ENCODE measurements at regions not wholly inside any gene's neighbourhood (a gene's known extent, or its start where the extent isn't known, plus 50 kb on each side); places are given as distances from the start of the nearest gene placed in this dataset.
"Not testable (repeated sequence)": the region's sequence is repeated elsewhere in the genome, so short reads cannot be mapped to it uniquely, and the experiment has no call there.

DNA sequence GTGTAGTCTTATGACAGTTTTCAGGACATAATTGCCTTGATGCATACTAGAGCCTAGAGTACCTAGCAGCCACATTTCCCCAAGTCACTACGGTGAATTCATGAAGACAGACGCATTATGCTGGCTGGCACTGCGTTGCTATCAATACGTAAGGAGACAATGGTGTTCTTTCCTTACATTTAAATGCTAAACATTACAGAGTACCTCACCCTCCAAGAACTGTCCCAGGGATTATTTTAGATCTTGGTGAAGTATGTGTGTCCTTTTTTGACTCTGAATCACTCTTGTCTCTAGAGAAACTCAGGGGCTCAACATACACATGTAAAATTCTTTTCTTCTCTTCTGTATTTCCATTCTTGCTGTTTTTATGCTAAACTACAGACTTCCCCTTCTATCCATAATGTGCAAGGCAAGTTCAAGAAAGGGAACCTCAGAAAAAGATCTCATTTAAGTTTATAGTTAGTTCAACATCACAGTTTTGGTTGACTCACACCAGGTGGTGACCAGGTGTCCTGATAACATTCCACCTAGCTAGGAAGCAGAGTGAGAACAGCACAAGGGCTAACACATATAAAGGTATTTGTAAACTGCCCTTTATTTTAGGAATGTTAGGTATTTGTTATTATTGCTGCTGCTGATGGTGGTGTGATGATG, 212.4 kb upstream of the HNRNPA3 start:
- no peaks in the 10 kb centered on the region for H3K27me3 ChIP-seq (ENCODE audit: control insufficient read depth, insufficient read depth, low read length)
- H3K9me3 ChIP-seq (ENCODE audit: control insufficient read depth, low read length) = no peaks in the 10 kb centered on the region
- no peak overlapping the region for H3K4me3 ChIP-seq (ENCODE audit: low read length)

DNA sequence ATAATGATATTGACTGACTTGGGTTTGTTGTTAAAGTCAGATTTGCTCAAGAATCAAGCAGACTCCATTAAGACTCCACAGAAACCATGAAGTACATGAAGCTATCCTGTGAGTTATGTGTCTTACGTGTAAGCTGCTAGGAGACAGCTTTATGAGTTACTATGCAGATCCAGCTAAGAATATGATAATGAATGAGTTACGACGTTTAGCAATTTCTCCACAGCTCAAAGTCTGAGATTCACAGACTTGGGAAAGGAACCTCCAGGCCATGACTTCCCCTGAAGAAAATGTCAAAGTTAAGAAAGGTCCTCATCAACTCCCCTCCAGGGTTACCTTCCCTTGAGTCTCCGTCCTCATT, 211.9 kb upstream of the HNRNPA3 start:
- Histone ChIP-seq H3K9me3 (ENCODE audit: control insufficient read depth, low read length) (no peaks in the 10 kb centered on the region), H3K4me3 (ENCODE audit: low read length) (no peak overlapping the region), H3K36me3 (ENCODE audit: control insufficient read depth, insufficient read depth, low read length) (no peaks in the 10 kb centered on the region), H3K27me3 (ENCODE audit: control insufficient read depth, insufficient read depth, low read length) (no peaks in the 10 kb centered on the region), H3K9ac (ENCODE audit: low read length) (no peak overlapping the region), H3K4me1 (ENCODE audit: control insufficient read depth, insufficient read depth, low read length) (peaks cover 16% of the 10 kb centered on the region)

More for the DNA sequence above, 212.4 kb upstream of the HNRNPA3 start:
- Histone ChIP-seq H3K4me1 (ENCODE audit: control insufficient read depth, insufficient read depth, low read length) (peaks cover 16% of the 10 kb centered on the region), H3K9ac (ENCODE audit: low read length) (no peak overlapping the region), H3K36me3 (ENCODE audit: control insufficient read depth, insufficient read depth, low read length) (no peaks in the 10 kb centered on the region)

DNA sequence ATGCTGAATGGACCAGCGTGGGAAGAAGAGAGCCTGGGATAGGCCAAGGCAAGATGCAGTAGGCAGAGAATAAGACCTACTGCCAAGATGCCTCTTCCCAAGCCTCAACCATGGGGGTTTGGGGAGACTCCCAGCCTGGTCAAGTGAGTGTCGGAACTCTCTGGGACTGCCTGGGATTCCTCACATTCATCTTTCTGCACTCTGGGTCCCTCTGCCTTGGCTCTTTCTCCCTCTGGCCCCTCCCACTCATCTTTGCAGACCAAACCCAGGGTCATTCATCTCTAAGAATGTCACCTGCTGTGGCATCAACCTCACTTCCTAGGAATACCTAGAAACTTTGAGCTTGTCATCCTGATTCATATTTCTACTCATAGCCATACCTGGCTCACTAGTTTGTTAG, 211.3 kb upstream of the HNRNPA3 start:
- no peak overlapping the region for H3K9ac ChIP-seq (ENCODE audit: low read length)
- H3K4me3 ChIP-seq (ENCODE audit: low read length) = no peak overlapping the region
- H3K4me1 ChIP-seq (ENCODE audit: control insufficient read depth, insufficient read depth, low read length) = peaks cover 14% of the 10 kb centered on the region
- no peaks in the 10 kb centered on the region for H3K27me3 ChIP-seq (ENCODE audit: control insufficient read depth, insufficient read depth, low read length)
- H3K9me3 ChIP-seq (ENCODE audit: control insufficient read depth, low read length) = no peaks in the 10 kb centered on the region
- no peaks in the 10 kb centered on the region for H3K36me3 ChIP-seq (ENCODE audit: control insufficient read depth, insufficient read depth, low read length)

DNA sequence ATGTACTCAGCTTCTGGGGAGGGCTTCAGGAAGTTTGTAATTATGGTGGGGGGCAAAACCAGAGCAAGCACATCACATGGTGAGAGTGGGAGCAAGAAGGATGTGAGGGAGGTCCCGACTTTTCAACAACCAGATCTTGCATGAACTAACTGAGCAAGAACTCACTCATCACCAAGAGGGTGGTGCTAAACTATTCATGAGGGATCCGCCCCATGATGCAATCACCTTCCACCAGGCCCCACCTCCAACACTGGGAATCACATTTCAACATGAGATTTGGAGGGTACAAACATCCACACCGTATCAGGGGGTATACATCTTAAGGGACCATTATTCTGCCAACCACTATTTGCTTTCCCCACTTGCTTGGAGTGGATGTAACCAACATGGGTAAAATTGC, 209.6 kb upstream of the HNRNPA3 start:
- H3K27me3 ChIP-seq (ENCODE audit: control insufficient read depth, insufficient read depth, low read length) = no peaks in the 10 kb centered on the region
- H3K9ac ChIP-seq (ENCODE audit: low read length) = no peak overlapping the region
- no peak overlapping the region for H3K4me3 ChIP-seq (ENCODE audit: low read length)
- no peaks in the 10 kb centered on the region for H3K36me3 ChIP-seq (ENCODE audit: control insufficient read depth, insufficient read depth, low read length)
- H3K9me3 ChIP-seq (ENCODE audit: control insufficient read depth, low read length) = no peaks in the 10 kb centered on the region
- peaks cover under 1% of the 10 kb centered on the region for H3K4me1 ChIP-seq (ENCODE audit: control insufficient read depth, insufficient read depth, low read length)

DNA sequence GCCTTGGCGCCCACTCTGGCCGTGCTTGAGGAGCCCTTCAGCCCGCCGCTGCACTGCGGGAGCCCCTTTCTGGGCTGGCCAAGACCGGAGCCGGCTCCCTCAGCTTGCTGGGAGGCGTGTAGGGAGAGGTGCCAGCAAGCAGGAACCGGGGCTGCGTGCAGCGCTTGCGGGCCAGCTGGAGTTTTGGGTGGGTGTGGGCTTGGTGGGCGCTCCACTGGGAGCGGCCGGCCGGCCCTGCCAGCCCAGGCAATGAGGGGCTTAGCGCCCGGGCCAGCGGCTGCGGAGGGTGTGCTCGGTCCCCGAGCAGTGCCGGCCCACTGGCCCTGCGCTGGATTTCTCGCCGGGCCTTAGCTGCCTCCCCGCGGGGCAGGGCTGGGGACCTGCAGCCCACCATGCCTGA, 204.9 kb upstream of the HNRNPA3 start:
- not testable (repeated sequence) for H3K36me3 ChIP-seq (ENCODE audit: control insufficient read depth, insufficient read depth, low read length); H3K9me3 ChIP-seq (ENCODE audit: control insufficient read depth, low read length); H3K27me3 ChIP-seq (ENCODE audit: control insufficient read depth, insufficient read depth, low read length); H3K4me3 ChIP-seq (ENCODE audit: low read length); H3K4me1 ChIP-seq (ENCODE audit: control insufficient read depth, insufficient read depth, low read length); H3K9ac ChIP-seq (ENCODE audit: low read length)

DNA sequence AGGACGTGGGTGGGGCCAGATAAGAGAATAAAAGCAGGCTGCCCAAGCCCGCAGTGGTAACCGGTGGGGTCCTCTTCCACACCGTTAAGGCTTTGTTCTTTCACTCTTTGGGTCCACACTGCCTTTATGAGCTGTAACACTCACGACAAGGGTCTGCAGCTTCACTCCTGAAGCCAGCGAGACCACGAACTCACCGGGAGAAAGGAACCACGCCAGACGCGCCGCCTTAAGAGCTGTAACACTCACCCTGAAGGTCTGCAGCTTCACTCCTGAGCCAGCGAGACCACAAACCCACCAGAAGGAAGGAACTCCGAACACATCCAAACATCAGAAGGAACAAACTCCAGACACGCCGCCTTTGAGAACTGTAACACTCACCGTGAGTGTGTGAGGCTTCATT, 203.9 kb upstream of the HNRNPA3 start:
- H3K9me3 ChIP-seq (ENCODE audit: control insufficient read depth, low read length); H3K27me3 ChIP-seq (ENCODE audit: control insufficient read depth, insufficient read depth, low read length); H3K9ac ChIP-seq (ENCODE audit: low read length); H3K4me1 ChIP-seq (ENCODE audit: control insufficient read depth, insufficient read depth, low read length); H3K36me3 ChIP-seq (ENCODE audit: control insufficient read depth, insufficient read depth, low read length); H3K4me3 ChIP-seq (ENCODE audit: low read length): not testable (repeated sequence)

DNA sequence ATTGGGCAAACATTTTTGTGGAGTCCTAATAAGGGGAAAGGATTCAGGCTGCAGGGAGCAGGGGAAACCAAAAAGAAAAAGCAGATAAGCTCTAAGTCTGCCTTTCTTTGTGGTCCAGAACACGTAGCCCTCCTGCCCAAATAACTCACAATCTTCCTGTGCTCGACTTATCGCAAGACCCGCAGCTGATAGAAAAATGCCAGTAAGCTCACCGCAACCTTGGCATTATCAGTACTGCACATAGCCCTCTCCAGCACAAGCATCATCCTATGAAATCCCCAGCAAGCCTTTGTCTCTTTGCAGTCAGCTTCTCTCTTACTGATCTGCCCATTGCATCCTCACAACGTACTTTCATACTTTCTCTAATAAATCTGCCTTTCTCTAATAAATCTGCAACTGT, 202.4 kb upstream of the HNRNPA3 start:
- H3K9me3 ChIP-seq (ENCODE audit: control insufficient read depth, low read length) = no peaks in the 10 kb centered on the region
- H3K9ac ChIP-seq (ENCODE audit: low read length) = no peak overlapping the region
- no peak overlapping the region for H3K4me3 ChIP-seq (ENCODE audit: low read length)
- no peaks in the 10 kb centered on the region for H3K27me3 ChIP-seq (ENCODE audit: control insufficient read depth, insufficient read depth, low read length)
- H3K4me1 ChIP-seq (ENCODE audit: control insufficient read depth, insufficient read depth, low read length) = no peaks in the 10 kb centered on the region
- no peaks in the 10 kb centered on the region for H3K36me3 ChIP-seq (ENCODE audit: control insufficient read depth, insufficient read depth, low read length)

DNA sequence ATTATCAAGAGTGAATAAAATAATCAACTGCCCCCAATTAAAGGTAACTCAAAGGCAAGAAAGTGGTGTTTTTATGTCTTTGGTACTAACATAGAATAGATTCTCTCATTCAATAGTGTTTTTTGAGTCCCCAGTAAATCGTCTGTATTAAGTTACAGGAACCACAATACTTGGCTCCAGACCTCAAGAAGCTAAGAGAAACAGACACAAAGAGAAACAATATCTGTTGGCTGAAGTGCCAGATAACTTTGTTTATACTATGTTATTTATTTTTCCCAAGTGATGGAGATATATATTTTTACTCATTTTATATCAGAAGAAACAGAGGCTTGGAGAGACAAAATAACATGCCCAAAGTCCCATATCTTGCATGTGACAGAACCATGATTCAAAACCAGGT, 201.7 kb upstream of the HNRNPA3 start:
- H3K27me3 ChIP-seq (ENCODE audit: control insufficient read depth, insufficient read depth, low read length) = no peaks in the 10 kb centered on the region
- H3K9me3 ChIP-seq (ENCODE audit: control insufficient read depth, low read length) = no peaks in the 10 kb centered on the region
- H3K4me1 ChIP-seq (ENCODE audit: control insufficient read depth, insufficient read depth, low read length) = no peaks in the 10 kb centered on the region
- no peak overlapping the region for H3K9ac ChIP-seq (ENCODE audit: low read length)
- no peak overlapping the region for H3K4me3 ChIP-seq (ENCODE audit: low read length)
- no peaks in the 10 kb centered on the region for H3K36me3 ChIP-seq (ENCODE audit: control insufficient read depth, insufficient read depth, low read length)

DNA sequence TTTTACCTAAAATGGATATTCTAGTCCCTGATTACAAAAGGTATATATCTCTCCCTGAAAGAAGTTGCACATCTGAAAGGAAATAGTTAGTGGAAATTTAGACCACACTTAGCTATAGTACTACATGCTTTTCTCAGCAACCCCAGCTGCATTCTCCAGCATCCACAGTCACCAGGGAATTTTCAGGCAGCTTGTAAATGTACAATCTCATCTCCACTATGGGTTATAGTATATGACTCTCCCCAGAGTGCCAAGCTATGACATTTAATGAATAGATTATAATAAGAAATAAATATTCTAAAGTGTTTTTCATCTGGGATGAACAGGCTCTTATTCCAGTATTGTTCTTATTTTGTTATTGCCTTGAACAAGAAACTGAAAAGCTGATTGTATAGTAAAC, 197.6 kb upstream of the HNRNPA3 start:
- Histone ChIP-seq H3K27me3 (ENCODE audit: control insufficient read depth, insufficient read depth, low read length) (no peaks in the 10 kb centered on the region), H3K4me1 (ENCODE audit: control insufficient read depth, insufficient read depth, low read length) (no peaks in the 10 kb centered on the region), H3K9me3 (ENCODE audit: control insufficient read depth, low read length) (no peaks in the 10 kb centered on the region), H3K4me3 (ENCODE audit: low read length) (no peak overlapping the region), H3K36me3 (ENCODE audit: control insufficient read depth, insufficient read depth, low read length) (no peaks in the 10 kb centered on the region), H3K9ac (ENCODE audit: low read length) (no peak overlapping the region)

DNA sequence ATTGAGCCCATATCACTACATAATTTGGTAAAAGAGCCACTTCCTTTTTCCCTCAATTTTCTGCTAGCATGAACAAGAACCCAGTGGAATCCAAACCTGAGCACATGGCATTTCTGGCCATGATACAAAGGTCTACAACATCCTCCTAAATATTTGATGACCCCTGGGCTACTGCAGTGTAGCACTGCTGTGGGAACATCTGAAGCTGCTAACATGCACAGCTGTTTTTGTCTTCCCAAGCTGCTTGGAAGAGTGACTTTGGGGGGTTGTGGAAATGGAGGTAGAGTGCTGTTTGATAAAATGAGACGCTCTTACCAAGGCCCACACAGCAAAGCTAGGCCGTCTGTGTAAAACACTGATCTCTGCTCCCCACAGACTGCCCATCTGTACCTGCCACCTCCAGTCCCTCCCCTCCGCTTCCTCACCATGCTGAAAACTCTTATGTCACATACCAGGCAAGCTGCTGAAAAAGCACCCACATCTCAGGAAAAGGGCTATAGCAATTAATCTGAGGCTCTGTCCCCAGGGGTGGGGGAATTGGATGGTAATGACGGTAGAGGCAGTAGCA, 197.2 kb upstream of the HNRNPA3 start:
- H3K9me3 ChIP-seq (ENCODE audit: control insufficient read depth, low read length) = no peaks in the 10 kb centered on the region
- no peaks in the 10 kb centered on the region for H3K27me3 ChIP-seq (ENCODE audit: control insufficient read depth, insufficient read depth, low read length)
- H3K4me3 ChIP-seq (ENCODE audit: low read length) = no peak overlapping the region

DNA sequence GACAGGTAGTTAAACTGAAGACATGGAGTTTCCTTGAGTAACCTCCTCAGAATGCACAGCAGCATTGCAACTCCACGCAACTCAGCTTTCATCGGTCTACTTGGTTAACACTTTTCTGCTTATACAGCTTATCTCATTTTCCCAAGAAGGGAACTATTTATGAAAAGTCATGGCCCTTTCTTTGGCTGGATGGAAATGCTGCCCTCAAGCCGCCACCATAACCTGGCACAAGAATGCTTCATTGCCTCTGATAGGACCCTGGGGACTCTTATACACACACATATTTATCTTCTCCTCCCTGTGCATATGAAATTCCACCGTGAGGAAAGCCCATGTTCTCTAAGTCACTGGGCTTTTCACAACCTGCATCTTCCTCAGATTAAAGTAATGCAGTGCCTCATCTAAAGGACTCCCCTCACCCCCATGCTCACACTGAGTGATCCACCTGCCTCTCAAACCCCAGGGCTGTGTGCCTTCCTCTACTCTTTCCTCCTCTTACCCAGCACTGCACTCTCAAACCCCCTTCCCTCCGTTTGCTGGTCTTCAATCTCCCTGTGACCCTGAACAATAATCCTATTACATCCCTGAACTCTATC, 192.0 kb upstream of the HNRNPA3 start:
- Histone ChIP-seq H3K4me3 (ENCODE audit: low read length) (no peak overlapping the region), H3K36me3 (ENCODE audit: control insufficient read depth, insufficient read depth, low read length) (no peaks in the 10 kb centered on the region), H3K9ac (ENCODE audit: low read length) (no peak overlapping the region), H3K9me3 (ENCODE audit: control insufficient read depth, low read length) (no peaks in the 10 kb centered on the region), H3K4me1 (ENCODE audit: control insufficient read depth, insufficient read depth, low read length) (no peaks in the 10 kb centered on the region), H3K27me3 (ENCODE audit: control insufficient read depth, insufficient read depth, low read length) (no peaks in the 10 kb centered on the region)

More for the DNA sequence above, 197.2 kb upstream of the HNRNPA3 start:
- Histone ChIP-seq H3K4me1 (ENCODE audit: control insufficient read depth, insufficient read depth, low read length) (no peaks in the 10 kb centered on the region), H3K9ac (ENCODE audit: low read length) (no peak overlapping the region), H3K36me3 (ENCODE audit: control insufficient read depth, insufficient read depth, low read length) (no peaks in the 10 kb centered on the region)

DNA sequence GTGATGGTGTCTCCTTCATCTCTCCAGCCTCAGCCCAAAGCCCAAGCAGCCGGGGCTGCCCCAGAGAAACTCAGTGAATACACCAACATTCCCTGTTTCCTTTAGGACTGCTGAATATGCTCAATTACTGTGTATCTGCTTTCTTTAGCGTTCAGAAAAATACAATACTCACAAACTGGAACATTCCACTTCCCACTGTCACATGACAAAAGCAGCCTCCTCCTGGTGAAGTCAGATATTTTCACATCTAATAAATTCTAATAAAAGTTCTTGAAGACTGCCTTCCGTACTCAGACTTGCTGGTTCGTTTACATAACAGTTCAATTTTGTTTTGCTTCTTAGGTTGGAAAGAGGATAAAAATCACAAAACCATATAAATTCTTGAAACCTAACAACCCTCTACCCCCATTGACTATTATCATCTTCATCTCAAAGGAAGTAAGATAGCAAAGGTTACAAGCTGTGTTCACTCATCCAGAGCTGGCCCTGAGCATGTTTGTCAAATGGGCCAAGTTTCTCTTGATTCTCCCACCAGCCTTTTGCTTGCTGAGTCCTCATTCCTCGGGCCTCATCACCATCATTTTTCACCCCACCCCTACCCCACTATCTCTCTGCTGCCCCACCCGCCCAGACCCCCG, 190.8 kb upstream of the HNRNPA3 start:
- H3K36me3 ChIP-seq (ENCODE audit: control insufficient read depth, insufficient read depth, low read length) = no peaks in the 10 kb centered on the region
- no peaks in the 10 kb centered on the region for H3K27me3 ChIP-seq (ENCODE audit: control insufficient read depth, insufficient read depth, low read length)
- no peaks in the 10 kb centered on the region for H3K4me1 ChIP-seq (ENCODE audit: control insufficient read depth, insufficient read depth, low read length)
- H3K9me3 ChIP-seq (ENCODE audit: control insufficient read depth, low read length) = no peaks in the 10 kb centered on the region
- no peak overlapping the region for H3K4me3 ChIP-seq (ENCODE audit: low read length)
- H3K9ac ChIP-seq (ENCODE audit: low read length) = no peak overlapping the region

Measured in mucosa of stomach (tissue), 1 donor.